ENCODE measurements at regions not wholly inside any gene's neighbourhood (a gene's known extent, or its start where the extent isn't known, plus 50 kb on each side); places are given as distances from the start of the nearest gene placed in this dataset.
A peak's percentile ranks its signal among the peaks of the same experiment; 100 is the strongest.

DNA sequence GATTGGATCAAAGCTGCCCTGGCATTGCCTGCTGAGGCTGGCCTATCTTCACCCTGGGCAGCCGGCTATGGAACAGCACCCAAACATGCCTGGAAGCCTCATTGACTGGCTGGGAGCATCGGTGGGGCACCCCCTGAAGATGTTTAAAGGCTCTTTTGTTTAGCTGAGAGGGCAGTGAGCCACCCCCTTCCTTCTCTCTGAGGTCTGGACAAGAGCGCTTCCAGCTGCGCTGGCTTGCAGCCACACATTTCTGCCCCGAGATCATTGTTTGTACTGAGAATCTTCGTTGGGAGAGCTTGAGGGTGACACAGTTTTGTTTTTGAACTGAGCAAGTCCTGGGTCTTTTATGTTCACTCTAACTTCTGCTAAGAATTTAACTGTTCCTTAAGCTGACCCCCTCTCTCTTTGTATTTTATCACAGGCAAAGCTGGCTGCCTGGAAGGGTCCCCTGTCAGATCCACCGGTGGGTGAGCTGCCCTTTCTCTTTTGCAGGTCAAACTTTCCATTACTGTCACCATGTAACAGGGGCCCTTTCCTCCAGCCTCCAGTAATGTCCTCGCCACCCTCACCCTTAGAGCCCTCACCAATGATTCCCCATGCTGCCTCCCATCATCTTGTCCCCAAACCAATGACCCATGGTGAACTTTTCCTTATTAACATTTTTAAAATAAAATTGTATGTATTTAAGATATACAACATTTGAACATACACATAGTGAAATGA, 212.2 kb downstream of the KIF26A start:
- peak; percentile 18 for ATAC-seq
- TF ChIP-seq, protein P1, sequence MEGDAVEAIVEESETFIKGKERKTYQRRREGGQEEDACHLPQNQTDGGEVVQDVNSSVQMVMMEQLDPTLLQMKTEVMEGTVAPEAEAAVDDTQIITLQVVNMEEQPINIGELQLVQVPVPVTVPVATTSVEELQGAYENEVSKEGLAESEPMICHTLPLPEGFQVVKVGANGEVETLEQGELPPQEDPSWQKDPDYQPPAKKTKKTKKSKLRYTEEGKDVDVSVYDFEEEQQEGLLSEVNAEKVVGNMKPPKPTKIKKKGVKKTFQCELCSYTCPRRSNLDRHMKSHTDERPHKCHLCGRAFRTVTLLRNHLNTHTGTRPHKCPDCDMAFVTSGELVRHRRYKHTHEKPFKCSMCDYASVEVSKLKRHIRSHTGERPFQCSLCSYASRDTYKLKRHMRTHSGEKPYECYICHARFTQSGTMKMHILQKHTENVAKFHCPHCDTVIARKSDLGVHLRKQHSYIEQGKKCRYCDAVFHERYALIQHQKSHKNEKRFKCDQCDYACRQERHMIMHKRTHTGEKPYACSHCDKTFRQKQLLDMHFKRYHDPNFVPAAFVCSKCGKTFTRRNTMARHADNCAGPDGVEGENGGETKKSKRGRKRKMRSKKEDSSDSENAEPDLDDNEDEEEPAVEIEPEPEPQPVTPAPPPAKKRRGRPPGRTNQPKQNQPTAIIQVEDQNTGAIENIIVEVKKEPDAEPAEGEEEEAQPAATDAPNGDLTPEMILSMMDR (IDR thresholded peaks at IDR 0.05) = no peak
- DNase-seq = no peak

DNA sequence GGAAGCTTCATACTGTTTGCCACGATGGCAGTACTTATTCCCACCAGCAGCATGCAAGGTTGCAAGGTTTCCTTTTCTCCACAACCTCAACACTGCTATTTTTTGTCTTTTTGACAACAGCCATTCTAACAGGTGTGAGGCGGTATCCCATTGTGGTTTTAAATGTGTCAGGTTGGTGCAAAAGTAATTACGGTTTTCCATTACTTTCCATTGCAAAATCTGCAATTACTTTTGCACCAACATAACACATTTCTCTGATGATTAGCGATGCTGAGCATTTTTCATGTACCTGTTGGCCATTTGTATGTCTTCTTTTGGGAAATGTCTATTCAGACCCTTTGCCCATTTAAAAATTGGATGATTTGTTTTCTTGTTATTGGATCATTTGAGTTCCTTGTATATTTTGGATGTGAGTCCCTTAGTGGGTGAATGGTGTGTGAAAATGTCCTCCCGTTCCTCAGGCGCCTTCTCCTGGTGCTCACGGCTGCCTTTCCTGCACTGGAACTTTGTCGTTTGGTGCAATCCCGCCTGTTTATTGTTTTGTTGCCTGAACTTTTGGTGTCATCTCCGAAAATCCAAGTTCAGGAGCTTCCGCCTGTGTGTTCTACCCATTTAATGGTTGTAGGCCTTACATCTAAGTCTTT, 213.6 kb downstream of the KIF26A start:
- TF ChIP-seq, protein P1 (IDR thresholded peaks at IDR 0.05) = no peak
- intact Hi-C loops (cut with DNase I) = no loop called here
- Histone ChIP-seq H3K27ac (no peak overlapping the region), H3K9me3 (no peaks in the 10 kb centered on the region), H3K27me3 (no peaks in the 10 kb centered on the region), H3K4me3 (no peak overlapping the region), H3K36me3 (no peaks in the 10 kb centered on the region), H3K4me1 (no peaks in the 10 kb centered on the region)
- DNase-seq (no peak), ATAC-seq (no peak)

More for the DNA sequence above, 212.2 kb downstream of the KIF26A start:
- intact Hi-C loops (cut with DNase I) = no loop called here
- H3K9me3 ChIP-seq = no peaks in the 10 kb centered on the region
- no peak overlapping the region for H3K4me3 ChIP-seq
- no peak overlapping the region for H3K27ac ChIP-seq
- peaks cover 3% of the 10 kb centered on the region for H3K27me3 ChIP-seq
- H3K4me1 ChIP-seq = no peaks in the 10 kb centered on the region
- no peaks in the 10 kb centered on the region for H3K36me3 ChIP-seq

DNA sequence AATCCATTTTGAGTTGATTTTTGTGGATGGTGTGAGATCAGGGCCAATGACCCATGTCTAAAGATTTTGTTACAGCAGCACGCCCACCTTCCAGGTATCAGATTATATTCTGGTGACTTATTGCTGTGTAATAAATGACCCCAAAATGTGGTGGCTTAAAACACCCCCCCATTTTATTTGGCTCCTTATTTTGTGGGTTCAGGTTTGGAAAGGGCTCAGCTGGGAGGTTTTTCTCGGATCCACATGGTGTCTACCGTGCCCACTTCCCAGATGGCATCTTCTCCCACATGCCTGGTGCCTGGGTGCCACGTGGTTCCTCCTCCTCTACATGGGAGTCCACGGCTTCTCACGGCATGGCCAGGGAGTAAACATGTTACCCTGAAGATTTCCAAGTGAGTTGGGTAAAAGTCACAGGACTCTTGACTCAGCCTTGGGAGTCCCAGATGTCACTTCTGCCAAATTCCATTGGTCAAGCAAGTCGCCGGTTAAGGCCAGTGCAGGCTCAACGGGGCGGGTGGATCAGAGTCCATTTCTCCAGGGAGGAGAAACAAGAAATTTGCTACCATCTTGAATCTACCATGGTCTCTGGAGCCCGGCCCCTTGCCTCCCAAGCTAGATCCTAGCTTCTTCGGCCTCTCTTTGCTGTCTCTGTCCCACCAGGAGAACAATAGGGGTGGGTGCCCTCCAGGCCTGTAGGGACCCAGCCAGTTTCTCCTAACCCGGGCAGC, 214.3 kb downstream of the KIF26A start:
- Histone ChIP-seq H3K36me3 (no peaks in the 10 kb centered on the region), H3K27ac (no peak overlapping the region), H3K9me3 (no peaks in the 10 kb centered on the region), H3K4me1 (no peaks in the 10 kb centered on the region), H3K4me3 (no peak overlapping the region), H3K27me3 (no peaks in the 10 kb centered on the region)
- TF ChIP-seq, protein P1 (IDR thresholded peaks at IDR 0.05) = no peak
- DNase-seq (no peak), ATAC-seq (no peak)
- intact Hi-C loops (cut with DNase I) = no loop called here

DNA sequence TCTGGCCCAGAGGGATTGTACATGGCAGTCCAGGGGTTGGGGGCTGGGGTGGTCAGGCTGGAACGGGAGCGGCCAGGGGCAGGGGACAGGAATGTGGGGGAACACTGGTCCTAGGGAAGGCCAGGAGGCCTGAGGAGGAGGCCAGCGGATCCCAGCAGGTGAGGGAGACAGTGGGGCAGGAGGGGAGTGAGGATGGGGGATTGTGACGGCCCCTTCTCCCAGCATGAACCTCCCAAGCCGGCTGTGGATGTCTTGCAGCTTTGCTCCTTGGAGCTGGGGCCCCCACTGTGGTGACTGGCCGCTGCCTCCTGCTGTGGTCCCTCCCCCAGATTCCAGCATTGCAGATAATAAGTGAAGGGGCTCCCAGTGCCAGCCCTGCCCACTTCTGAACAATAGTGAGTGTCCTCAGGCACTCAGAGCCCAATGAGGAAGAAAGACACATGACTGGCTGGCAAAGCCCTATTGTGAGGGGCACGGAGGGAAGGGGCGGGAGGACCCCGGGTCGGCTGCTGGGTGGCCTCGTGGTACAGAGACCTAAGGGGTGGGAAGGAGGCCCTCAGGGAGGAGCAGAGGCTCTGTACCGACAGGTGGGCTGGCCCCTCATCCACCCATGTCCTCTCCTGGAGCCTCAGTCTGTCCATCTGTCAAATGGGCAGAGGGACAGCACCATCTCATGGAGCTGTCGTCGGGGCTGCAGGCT, 215.0 kb downstream of the KIF26A start:
- no peak for ATAC-seq
- Histone ChIP-seq H3K4me1 (no peaks in the 10 kb centered on the region), H3K4me3 (no peak overlapping the region), H3K9me3 (no peaks in the 10 kb centered on the region), H3K36me3 (no peaks in the 10 kb centered on the region), H3K27me3 (no peaks in the 10 kb centered on the region), H3K27ac (no peak overlapping the region)
- intact Hi-C loops (cut with DNase I) = no loop called here
- no peak for DNase-seq
- TF ChIP-seq, protein P1 (IDR thresholded peaks at IDR 0.05) = no peak

DNA sequence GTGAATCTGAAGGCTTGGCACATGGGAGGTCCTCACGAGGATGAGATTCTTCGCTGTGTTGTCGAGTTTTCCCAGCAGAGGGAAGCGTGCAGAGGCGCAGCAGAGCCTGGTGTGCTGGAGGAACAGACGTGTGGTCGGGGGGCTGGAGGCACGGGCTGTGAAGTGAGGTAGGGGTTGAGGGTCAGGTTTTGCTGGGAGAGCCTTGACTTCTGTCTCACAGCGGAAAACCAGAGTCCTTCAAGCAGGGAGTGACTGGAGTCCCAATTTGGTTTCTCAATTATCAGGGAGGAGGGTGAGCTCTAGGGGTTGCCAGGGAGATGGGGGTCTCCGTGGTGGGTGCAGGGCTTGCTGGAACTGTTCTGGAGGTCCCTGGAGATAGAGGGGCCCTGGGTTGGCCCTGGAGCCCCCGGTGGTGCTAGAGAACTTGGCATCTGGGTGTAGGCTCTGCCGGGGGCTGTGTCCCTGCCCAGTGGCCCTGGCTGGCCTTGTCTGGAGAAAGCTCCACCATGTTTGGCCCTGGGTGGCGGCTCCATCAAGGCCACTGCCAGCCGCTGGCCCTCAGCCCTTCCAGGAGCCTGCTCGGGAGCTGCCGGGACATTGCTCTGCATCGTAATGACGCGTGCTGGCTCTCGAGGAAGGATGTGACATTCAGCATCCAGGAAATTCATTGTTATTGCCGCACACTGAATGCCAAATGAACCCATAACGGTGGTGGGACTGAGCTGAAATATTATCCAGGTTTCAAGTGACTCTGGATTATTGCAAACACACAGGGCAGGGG, 215.7 kb downstream of the KIF26A start:
- TF ChIP-seq, protein P1 (IDR thresholded peaks at IDR 0.05) = no peak
- intact Hi-C loops (cut with DNase I) = no loop called here
- Histone ChIP-seq H3K9me3 (no peaks in the 10 kb centered on the region), H3K27ac (no peak overlapping the region), H3K27me3 (no peaks in the 10 kb centered on the region), H3K4me3 (no peak overlapping the region), H3K36me3 (no peaks in the 10 kb centered on the region), H3K4me1 (no peaks in the 10 kb centered on the region)
- ATAC-seq (no peak), DNase-seq (peak; percentile 62)
